Activated CD4-positive, alpha-beta T cell treated with anti-CD3 and anti-CD28 coated beads, Interleukin-2, amount 50 U/mL, for 16 hours (primary cell): ENCODE measurements at regions not wholly inside any gene's neighbourhood (a gene's known extent, or its start where the extent isn't known, plus 50 kb on each side); places are given as distances from the start of the nearest gene placed in this dataset.
"Not testable (repeated sequence)": the region's sequence is repeated elsewhere in the genome, so short reads cannot be mapped to it uniquely, and the experiment has no call there.

Experiments used
- DNase-seq: peaks from one replicate; pipeline ENCODE4 v3.0.0-alpha.2; 2020

DNA sequence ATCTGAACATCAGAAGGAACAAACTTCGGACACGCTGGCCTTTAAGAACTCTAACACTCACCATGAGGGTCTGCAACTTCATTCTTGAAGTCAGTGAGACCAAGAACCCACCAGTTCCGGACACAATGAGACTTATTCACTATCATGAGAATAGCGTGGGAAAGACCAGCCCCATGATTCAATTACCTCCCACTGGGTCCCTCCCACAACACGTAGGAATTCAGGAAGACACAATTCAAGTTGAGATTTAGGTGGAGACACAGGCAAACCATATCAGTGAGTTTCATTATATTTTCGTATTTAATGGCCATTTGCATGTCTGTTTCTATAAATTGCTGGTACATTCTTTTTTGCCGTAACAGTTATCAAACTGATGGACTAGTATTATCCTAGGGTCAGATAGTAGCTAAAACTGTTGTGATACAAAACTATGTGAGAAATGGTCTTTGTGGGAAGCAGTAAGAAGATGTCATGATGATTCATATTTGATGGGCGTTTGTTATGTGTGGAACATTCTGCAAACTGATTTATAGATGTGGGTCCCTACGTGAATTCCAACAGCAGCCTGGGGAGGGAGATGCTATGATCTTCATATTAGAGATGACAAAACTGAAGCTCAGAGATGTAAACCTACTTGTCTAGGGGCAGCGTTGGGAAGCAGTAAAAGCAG lies 282.4 kb upstream of the TMEM132C start:
- DNase-seq: no peak

GRCh38 chr12:127987199-127987901 lies 279.6 kb upstream of the TMEM132C start:
- no peak for DNase-seq

GRCh38 chr12:127991485-127991884 lies 275.5 kb upstream of the TMEM132C start:
- DNase-seq: no peak

GRCh38 chr12:127998988-127999387 lies 268.0 kb upstream of the TMEM132C start:
- no peak for DNase-seq

DNA sequence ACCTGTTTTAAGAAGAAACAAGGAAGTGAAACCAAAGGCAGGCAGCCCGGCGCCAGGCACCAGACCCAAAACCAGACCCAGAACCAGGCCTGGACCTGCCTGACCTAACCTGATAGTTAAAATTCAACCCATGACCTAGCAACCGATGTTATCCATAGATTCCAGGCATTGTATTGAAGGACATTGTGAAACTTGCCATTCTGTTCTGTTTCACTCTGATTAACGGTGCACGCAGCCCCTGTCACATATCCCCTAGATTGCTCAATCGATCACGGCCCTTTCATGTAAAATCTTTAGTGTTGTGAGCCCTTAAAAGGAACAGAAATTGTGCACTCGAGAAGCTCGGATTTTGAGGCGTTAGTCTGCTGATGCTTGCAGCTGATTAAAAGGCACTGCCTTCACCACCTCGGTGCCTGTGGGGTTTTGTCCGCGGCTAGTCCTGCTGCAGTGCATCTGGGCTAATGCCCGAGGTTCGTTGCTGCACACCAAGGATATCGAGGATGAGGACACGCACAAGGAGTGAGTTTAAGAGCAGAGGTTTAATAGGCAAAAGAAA lies 262.5 kb upstream of the TMEM132C start:
- DNase-seq: no peak

DNA sequence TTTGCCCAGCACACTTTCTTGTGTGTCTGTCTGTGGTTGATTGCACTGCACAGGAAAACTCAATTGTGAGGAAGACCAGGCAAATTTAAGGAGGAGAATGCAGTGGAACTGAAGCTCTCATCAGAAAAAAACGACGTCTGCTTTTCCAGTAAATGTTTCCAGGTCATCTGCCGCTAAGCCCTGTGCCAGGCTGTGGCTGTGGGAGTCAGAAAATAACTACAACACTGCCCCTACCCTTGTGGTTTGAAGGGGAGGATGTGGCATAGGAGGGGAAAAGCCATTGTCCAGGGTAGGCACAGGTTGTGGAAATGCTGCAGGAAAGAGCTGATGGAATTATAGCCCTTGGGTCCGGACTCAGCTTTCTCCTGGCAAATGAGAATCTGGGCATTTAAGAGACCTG lies 259.7 kb upstream of the TMEM132C start:
- DNase-seq: no peak

GRCh38 chr12:128008341-128008740 lies 258.6 kb upstream of the TMEM132C start:
- no peak for DNase-seq

- DNase-seq: no peak
Observed at GRCh38 chr12:128009108-128009507, 257.9 kb upstream of the TMEM132C start.

DNA sequence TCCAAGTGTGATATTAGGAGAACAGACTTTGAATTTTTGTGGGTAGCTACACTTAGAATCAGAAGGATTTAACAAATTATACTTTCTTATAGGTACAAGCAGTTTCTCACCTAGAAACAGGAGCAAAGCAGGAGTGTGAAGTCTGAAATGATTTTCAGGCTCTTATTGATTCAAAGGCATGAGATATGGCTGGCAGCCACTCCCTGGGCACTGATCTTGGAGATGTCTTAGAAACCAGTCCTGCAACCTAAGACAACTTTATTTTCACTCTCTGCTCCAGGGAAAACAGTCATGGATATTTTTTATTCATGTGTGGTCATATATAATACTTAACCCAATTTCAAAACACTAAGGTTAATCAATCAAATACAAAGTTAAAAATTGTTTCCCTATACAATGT lies 254.9 kb upstream of the TMEM132C start:
- DNase-seq: no peak

DNA sequence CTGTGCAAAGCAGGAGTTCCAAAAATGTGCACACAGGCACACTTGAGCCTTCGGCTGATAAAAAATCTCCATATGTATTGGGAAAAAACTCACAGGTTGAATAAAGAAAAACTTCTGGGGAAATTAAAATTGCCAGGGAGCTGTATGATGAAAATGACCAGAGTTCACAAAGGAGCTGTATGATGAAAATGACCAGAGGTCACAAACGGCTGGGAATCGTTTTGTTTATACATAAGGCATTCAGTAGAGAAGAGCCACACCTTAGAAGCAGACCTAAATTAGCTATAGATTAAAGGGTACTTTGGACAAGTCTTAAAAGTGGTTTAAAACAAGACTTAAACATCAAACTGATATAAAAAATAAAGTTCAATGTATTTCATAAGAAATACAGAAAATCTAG lies 251.7 kb upstream of the TMEM132C start:
- DNase-seq: no peak

GRCh38 chr12:128018067-128018466 lies 248.9 kb upstream of the TMEM132C start:
- DNase-seq: no peak

DNA sequence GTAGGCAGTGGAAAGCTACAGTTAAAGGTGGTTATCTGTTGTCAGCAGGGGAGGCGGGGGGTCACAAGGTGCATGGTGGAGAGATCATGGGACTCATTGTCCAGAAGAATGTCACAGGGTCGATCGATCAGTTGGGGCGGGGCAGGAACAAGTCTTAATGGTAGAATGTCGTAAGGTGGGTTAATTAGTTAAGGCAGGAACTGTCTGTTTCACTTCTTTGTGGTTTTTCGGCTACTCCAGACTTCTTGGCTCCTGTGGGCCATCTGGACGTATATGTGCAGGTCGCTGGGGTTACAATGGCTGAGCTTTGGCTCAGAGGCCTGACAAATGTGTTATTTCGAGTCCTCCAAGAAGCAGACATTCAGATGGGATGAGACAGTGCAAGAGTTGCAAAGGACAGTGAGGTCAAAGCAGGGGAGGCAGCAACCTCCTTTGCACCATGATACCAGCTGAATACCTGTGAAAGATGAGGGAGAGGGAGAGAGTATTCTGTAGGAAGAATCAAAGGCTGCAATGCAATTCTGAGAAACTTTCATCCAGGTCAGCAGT lies 246.9 kb upstream of the TMEM132C start:
- DNase-seq: no peak

DNA sequence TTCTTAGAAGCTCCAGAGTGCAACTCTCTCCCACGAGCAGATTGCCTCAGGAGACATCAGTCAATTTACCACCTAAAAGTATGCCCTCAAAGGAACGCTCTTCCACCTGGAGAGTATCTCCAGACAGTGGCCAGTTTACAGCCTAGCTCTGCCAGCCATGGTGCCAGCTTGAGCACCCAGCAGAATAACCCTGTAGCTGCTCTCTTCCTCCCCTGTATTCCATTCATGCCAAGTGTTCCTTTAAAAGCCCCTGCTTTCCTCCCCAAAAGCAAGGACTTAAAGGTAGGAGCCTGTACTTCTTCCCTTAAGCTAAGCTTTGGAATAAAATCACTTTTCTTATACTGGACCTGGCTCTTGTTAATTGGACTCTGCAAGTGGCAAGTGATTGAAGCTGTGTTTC lies 245.4 kb upstream of the TMEM132C start:
- no peak for DNase-seq

DNA sequence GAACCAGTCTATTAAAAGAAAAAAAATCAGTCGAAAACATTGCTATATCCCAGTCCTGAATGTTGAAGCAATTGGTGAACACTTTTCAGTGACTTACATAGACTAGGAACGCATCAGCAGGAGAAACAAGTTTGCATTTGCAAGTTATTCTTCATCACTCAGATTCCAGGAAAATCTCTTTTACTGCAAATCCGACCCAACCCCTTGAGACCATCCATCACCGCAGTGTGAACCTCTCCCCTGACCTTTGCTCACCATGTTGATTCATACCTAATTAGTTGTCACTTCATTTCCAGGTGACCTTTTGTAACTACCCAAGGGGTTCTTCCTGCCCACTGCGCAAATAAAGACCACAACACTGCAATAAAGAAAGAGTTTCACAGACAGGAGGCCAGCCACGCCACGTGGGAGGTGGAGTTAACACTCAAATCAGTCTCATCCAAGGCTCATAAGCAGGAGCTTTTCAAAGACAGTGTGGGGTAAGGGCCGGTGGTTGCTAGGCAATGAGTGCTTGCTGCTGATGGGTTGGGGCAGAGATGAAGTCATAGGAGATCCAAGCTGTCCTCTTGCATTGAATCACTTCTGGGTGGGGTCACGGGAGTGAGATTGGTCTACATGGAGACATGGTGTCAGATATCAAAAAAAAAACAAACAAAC lies 241.3 kb upstream of the TMEM132C start:
- no peak for DNase-seq

DNA sequence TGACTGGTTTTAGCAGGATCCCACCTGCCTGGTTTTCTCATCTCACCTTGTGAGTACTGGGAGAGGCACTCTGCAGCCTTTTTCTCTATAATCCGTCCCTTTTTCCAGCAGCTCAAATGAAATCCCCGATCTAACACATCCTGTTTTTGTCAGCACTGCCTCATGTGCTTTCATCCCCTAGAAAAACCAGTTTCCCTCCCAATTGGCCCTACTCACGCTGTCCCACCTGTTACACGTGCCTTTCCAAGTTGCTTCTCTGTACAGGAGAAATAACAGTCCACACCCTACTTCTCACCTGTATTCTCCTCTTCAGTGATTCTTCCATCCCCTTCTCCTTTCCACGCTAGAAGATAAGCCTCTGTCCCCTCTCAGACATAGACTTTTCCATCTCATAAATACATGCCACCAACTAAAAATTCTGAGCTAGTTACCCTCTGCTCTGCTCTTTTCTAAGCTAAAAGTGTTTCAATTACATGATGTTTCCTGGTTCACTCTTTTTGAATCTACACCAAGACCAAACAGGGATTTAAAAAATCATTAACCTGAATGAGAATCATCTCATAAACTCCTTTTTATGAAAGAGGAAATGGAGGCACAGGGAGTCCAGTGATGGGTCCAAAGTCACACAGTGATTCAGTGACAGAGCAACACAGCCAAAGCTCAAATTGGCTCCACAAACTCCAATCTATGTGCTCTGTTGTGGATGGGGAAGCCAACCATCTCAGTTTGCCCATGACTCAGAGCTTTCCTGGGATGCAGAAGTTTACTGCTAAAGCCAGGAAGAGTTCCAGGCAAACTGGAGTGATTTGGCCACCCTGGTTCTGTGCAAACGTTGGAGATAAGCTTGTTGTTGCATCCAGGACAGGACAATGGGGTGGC lies 240.0 kb upstream of the TMEM132C start:
- no peak for DNase-seq

- no peak for DNase-seq
Observed at GRCh38 chr12:128033473-128033872, 233.5 kb upstream of the TMEM132C start.

GRCh38 chr12:128040971-128041370 lies 226.0 kb upstream of the TMEM132C start:
- no peak for DNase-seq

DNA sequence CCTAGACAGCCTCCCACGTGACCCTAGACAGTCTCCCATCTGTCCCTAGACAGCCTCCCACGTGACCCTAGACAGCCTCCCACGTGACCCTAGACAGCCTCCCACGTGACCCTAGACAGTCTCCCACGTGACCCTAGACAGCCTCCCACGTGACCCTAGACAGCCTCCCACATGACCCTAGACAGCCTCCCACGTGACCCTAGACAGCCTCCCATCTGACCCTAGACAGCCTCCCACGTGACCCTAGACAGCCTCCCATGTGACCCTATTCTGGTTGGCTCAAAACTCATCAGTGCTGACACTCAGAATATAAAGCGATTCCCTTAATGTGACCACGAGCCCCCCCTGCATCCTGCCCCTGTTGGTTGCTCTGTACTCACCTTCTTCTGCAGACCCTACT lies 224.7 kb upstream of the TMEM132C start:
- DNase-seq: not testable (repeated sequence)

GRCh38 chr12:128042825-128043224 lies 224.1 kb upstream of the TMEM132C start:
- no peak for DNase-seq

DNA sequence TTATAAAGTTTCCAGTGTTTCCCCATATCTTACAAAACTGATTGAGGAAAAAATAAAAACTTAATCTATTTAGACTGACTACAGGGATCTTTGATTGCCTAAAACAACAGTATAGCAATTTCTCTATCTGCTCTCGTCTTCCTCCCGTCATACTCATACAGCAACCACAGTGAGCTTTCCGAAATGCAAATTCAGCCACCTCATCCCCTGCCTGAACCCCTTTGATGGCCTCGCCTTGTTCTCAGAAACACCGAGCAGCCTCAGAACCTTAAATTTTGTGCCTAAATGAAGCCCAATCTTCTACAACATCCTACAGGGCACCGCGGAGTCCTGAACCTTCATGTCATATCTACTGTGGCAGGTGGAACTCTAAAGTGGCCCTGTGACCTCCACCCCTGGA lies 223.7 kb upstream of the TMEM132C start:
- no peak for DNase-seq

GRCh38 chr12:128047266-128048060 lies 219.5 kb upstream of the TMEM132C start:
- no peak for DNase-seq

GRCh38 chr12:128052331-128052730 lies 214.6 kb upstream of the TMEM132C start:
- no peak for DNase-seq
